NCI-H748 (cell line): ENCODE measurements at regions not wholly inside any gene's neighbourhood (a gene's known extent, or its start where the extent isn't known, plus 50 kb on each side); places are given as distances from the start of the nearest gene placed in this dataset.
A peak's percentile ranks its signal among the peaks of the same experiment; 100 is the strongest.
"Not testable (repeated sequence)": the region's sequence is repeated elsewhere in the genome, so short reads cannot be mapped to it uniquely, and the experiment has no call there.

Source experiments
- DNase-seq: peaks from one replicate; lab custom pipeline; 2025; ENCODE audit not compliant: unreplicated experiment; lab: John Stamatoyannopoulos, UW

DNA sequence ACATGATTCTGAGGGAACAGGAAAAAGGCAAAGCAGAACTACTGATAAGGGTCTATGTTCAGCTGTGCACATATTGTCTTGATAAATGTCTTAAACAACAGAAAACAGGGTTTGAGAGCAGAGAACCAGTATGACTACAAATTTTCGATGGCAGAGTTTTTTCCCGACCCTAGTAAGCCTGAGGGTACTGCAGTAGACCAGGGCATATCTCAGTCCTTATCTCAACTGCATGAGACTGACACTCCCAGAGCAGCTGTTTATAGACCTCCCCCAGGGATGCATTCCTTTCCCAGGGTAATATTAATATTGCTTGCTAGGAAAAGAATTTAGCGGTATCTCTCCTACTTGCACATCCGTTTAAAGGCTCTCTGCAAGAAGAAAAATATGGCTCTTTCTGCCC lies 1176.8 kb upstream of the ADGRB3 start:
- DNase-seq: peak; percentile 18

DNA sequence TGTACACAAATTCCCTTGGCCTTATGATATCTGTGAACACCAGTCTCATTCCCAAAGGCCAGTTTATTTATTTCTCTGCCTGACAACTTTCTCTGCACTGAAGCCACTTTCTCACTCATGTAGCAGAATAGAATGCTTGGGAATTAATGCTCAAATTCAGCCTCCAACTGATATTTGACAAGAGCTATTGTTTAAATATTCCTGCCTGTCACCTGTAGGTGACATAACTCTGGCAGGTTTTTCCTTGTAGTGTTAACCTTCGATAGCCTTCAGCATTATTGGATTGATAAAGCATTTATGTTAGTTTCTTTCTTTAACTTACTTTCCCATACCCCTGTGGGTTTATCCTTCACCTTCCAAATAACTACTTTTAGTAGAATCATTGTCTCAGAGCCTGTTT lies 1183.2 kb upstream of the ADGRB3 start:
- DNase-seq: no peak

DNA sequence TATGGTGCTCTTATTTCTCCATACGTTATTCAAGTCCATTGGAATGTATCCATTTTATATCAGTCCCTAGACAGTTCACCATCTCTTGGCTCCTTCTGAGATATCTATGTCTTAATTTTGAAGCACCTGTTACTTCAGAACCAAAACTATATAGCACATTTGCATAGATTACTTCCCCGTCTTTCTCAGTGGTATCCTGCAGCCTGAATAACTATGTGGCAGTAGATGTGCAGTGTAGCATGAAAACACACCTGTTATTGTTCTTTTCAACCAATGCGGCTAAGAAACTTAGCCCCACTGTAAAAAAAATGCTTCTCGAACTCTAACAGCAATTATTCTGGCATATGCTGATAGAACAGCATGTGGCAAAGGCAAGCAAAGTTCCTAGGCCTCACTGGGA lies 1184.4 kb upstream of the ADGRB3 start:
- DNase-seq: no peak

DNA sequence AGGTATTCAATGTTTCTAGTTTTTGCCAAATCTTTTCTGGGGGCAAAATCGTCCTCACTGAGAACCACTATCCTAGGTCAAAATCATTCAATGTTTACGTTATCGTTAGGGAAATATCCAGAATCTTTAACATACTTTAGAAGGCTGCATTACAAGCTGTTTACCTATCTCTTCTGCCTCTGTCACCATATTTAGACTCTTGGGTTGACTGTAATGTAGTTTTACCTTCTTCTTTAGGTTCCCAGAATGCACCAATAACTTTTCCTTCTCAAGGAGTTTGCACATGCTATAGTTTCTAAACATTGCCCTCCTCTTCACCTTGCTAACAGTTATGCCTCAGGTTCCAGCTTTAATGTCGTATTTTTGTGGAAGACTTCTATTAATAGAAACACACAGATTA lies 1185.5 kb upstream of the ADGRB3 start:
- DNase-seq: no peak

GRCh38 chr6:67433124-67433523 lies 1202.0 kb upstream of the ADGRB3 start:
- no peak for DNase-seq

DNA sequence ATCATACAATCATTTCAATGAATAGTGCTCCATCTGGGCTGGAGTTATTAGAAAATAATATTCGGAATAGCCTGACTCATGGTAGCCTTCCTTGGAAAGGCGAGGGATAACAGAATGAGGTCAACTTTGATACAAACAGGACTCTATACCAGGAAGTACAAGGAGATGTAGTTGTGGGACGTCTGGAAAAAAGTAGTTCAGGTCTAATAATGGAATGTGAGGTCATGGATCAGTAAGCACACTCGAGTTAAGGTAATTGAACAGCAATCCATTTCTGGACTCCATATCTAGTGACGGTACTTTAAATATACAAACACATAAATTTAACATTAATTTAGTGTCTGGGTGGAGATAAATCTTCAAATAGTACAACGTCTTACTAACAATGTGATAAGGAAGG lies 1204.0 kb upstream of the ADGRB3 start:
- no peak for DNase-seq

- DNase-seq: not testable (repeated sequence)
Observed at GRCh38 chr6:67426686-67427085, 1208.4 kb upstream of the ADGRB3 start.

GRCh38 chr6:67412035-67412434 lies 1223.0 kb upstream of the ADGRB3 start:
- DNase-seq: no peak

- no peak for DNase-seq
Observed at GRCh38 chr6:67411036-67411435, 1224.0 kb upstream of the ADGRB3 start.

DNA sequence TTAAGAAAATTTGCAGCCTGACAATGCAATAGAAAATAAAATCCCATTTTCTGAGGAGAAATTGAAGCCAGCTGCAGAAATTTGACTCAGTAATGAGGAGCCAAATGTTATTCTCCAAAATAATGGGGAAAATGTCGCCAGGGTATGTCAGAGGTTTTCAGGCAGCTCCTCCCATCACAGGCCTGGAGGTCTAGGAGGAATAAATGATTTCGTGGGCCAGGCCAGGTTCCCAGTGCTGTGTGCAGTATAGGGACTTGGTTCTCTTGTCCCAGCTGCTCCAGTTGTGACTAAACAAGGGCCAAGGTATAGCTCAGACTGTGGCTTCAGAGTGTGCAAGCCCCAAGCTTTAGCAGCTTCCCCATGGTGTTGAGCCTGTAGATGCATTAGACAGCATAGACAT lies 1240.8 kb upstream of the ADGRB3 start:
- DNase-seq: no peak

GRCh38 chr6:67393356-67393755 lies 1241.7 kb upstream of the ADGRB3 start:
- no peak for DNase-seq

DNA sequence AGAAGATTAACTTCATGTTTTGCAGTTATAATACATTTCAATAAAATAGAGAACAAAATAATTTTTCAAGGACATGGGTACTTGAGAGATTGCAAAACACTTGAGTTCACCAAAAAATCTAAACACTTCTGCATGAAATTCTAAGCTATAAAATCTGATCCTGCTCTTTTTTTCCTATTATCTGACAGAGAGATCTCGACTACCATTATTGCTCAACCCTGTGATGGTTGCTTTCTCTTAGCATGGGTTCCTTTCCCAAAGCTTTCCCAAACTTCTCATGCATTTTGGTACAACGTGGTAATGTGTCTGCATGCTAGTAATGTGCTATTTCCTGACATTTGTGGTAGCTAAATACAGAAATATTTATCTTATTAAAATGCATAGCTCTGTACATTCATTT lies 1243.1 kb upstream of the ADGRB3 start:
- no peak for DNase-seq

GRCh38 chr6:67369679-67370078 lies 1265.4 kb upstream of the ADGRB3 start:
- no peak for DNase-seq

DNA sequence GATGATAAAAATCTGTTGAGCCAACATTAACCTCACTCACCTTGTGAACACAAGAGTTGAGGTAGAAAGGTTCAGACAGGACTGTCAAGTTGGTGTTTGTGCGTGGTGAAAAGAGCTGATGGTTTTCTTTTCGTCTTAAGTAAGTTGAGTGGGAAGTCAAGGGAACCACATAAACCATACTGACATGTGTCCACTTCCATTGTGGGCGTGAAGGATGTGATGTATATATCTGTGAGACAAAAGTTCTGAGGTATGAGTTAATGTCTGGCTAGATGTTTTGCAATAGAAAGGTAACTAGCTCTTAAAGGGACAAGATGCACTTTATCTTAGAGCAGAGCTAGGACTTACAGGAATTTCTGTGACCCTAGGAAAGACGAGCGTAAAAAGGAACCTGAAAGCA lies 1272.1 kb upstream of the ADGRB3 start:
- no peak for DNase-seq

- DNase-seq: no peak
Observed at GRCh38 chr6:67361264-67361663, 1273.8 kb upstream of the ADGRB3 start.

GRCh38 chr6:67358241-67358640 lies 1276.8 kb upstream of the ADGRB3 start:
- DNase-seq: no peak

- no peak for DNase-seq
Observed at GRCh38 chr6:67353861-67354260, 1281.2 kb upstream of the ADGRB3 start.

GRCh38 chr6:67352717-67353116 lies 1282.4 kb upstream of the ADGRB3 start:
- no peak for DNase-seq

DNA sequence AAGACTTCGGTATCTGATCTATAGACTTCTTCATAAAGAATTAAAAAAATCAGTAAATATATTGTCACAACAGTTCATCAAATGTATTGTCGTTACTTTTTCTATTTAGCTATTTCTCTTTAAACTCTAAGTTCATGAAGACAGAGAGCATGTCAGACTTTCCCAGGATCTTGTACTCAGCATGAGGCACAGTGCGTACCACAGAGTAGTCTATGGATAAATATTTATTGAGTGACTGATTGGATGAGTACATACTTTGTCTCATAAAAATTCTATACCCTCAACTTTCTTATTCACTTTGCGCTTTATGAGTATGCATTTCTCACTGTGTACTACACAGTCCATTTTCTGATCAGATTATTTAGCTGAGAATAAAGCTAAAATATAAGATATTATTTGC lies 1284.4 kb upstream of the ADGRB3 start:
- DNase-seq: no peak

DNA sequence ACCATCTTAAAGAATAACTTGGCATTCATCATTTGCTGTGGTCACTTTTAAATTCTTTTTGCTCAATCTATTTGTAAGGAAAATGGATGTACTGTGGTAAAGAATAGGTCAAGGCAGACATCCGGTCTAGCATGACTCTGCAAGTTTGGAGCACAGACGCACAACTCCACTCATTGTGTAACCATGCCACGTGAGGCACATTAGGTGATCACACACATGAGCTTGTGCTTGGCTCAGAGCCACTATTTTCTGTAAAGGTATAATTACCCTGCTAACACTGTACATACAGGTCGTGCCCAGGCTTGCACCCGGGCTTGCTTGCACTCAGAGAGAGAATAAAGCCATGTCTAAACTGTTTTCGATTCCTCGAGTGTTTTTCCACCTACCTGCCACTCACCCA lies 1289.1 kb upstream of the ADGRB3 start:
- DNase-seq: peak; percentile 99

DNA sequence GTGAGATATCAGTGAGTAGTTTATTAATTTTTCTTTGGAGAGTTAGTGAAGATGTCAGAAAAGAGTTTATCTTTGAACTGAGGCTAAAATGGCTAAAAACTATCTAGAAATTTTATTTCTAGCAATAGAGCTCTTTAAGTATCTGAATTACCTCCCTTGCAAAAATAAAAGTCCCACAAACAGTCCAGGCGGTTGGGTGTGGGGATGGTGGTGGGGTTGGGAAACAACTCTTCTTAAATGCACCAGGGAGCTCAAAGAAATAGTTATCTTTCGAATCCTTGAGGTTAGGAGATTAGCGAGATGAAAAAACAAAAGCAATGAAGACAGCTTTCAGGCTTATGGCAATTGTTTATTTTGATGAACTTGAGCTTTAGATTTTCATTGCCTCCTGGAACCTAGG lies 1299.1 kb upstream of the ADGRB3 start:
- DNase-seq: no peak

- DNase-seq: no peak
Observed at GRCh38 chr6:67331304-67331703, 1303.8 kb upstream of the ADGRB3 start.

DNA sequence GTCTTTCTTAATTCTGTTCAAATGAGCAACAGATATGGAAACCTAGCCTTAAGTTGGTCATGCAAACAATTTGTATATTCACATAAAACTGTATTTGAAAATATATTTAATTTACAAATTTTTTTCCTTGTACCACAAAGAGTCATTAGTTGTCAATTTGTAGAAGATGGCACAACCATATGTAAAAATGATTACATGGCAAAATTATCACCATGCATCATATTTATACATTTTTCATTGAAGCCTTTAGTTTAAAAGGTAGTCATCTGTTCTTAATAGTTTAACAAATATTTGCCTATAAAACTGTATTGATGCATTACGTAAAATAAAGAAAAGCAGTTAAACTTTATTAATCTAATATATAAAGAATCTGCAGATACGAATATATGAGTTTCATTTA lies 1306.8 kb upstream of the ADGRB3 start:
- DNase-seq: no peak

DNA sequence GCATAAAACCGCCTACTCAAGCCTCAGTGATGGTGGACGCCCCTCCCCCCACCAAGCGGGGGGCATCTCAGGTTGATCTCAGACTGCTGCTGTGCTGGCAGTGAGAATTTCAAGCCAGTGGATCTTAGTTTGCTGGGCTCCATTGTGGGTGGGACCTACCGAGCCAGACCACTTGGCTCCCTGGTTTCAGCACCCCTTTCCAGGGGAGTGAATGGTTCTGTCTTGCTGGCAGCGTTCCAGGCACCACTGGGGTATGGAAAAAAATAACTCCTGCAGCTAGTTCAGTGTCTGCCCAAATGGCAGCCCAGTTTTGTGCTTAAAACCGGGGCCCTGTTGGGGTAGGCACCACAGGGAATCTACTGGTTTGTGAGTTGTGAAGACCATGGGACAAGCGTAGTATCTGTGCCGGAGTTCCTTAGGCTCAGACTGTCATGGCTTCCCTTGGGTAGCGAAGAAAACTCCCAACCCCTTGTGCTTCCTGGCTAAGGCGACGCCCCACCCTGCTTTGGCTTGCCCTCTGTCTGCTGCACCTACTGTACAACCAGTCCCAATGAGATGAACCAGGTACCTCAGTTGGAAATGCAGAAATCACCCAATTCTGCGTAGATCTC lies 1334.5 kb upstream of the ADGRB3 start:
- no peak for DNase-seq
